ENCODE measurements at regions not wholly inside any gene's neighbourhood (a gene's known extent, or its start where the extent isn't known, plus 50 kb on each side); places are given as distances from the start of the nearest gene placed in this dataset.
A peak's percentile ranks its signal among the peaks of the same experiment; 100 is the strongest.

DNA sequence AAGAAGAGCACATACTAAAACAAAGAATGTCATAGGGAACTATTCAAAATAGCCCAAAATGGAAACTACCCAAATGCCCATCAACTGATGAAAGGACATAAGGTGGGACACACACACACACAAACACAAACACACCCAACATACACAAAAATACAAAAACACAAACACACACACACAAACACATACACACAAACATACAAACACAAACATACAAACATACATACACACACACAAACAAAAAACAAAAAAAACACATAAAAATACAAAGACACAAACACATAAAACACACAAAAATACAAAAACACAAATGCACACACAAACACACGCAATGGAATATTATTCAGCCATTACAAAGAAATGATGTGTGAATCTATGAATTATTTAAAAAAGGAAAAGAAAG lies 203.6 kb downstream of the ERMARD start:
- Mint-ChIP-seq H3K9me3 (peaks cover 5% of the 10 kb centered on the region), H3K4me3 (no peak overlapping the region), H3K27ac (no peak overlapping the region), H3K27me3 (no peaks in the 10 kb centered on the region), H3K36me3 (no peaks in the 10 kb centered on the region), H3K4me1 (ENCODE audit: unreplicated experiment) (peaks cover 15% of the 10 kb centered on the region)
- TF ChIP-seq, protein P1, sequence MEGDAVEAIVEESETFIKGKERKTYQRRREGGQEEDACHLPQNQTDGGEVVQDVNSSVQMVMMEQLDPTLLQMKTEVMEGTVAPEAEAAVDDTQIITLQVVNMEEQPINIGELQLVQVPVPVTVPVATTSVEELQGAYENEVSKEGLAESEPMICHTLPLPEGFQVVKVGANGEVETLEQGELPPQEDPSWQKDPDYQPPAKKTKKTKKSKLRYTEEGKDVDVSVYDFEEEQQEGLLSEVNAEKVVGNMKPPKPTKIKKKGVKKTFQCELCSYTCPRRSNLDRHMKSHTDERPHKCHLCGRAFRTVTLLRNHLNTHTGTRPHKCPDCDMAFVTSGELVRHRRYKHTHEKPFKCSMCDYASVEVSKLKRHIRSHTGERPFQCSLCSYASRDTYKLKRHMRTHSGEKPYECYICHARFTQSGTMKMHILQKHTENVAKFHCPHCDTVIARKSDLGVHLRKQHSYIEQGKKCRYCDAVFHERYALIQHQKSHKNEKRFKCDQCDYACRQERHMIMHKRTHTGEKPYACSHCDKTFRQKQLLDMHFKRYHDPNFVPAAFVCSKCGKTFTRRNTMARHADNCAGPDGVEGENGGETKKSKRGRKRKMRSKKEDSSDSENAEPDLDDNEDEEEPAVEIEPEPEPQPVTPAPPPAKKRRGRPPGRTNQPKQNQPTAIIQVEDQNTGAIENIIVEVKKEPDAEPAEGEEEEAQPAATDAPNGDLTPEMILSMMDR (conservative IDR thresholded peaks at IDR 0.05): no peak
- no peak for DNase-seq (ENCODE audit: extremely low spot score, unreplicated experiment)

DNA sequence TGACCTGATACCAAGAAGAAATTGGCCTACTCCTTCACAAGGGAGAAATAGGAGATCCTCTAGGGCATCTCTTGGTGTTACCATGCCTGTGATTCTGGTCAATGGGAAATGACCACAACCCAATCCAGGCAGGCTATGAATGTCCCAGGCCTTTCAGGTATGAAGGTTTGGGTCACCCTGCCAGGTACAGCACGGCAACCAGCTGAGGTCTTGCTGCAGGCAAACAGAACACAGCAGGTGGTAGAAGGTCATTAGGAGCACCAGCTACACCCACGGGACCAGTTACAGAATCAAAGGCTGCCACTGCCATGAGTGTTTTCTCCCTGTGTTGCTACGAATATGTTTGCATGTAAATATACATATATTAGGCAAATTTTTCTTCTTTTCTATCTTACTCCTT lies 202.3 kb downstream of the ERMARD start:
- Mint-ChIP-seq H3K27me3 (no peaks in the 10 kb centered on the region), H3K27ac (no peak overlapping the region), H3K4me3 (no peak overlapping the region), H3K36me3 (no peaks in the 10 kb centered on the region), H3K4me1 (ENCODE audit: unreplicated experiment) (peaks cover 10% of the 10 kb centered on the region), H3K9me3 (peaks cover 5% of the 10 kb centered on the region)
- TF ChIP-seq, protein P1 (conservative IDR thresholded peaks at IDR 0.05): no peak
- DNase-seq (ENCODE audit: extremely low spot score, unreplicated experiment): peak; percentile 47

DNA sequence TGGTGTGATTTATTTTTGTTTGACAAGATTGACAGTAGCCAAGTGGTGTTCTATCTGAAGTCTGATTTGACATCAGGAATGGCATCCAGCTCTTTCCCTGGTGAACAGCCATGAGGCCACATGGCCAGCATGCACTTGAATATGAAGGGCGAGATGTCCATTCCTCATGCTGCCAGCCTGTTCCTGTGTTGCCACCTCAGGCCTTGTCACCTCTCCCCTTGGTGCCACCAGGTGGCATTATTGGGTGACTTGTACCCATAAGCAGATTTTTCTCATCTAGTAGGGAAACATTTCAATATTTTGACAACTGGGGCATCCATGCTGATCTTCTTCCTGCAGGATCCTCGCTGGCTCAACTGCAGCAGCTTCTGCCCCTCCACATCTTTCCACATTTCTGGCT lies 199.1 kb downstream of the ERMARD start:
- no peak overlapping the region for H3K4me3 Mint-ChIP-seq

DNA sequence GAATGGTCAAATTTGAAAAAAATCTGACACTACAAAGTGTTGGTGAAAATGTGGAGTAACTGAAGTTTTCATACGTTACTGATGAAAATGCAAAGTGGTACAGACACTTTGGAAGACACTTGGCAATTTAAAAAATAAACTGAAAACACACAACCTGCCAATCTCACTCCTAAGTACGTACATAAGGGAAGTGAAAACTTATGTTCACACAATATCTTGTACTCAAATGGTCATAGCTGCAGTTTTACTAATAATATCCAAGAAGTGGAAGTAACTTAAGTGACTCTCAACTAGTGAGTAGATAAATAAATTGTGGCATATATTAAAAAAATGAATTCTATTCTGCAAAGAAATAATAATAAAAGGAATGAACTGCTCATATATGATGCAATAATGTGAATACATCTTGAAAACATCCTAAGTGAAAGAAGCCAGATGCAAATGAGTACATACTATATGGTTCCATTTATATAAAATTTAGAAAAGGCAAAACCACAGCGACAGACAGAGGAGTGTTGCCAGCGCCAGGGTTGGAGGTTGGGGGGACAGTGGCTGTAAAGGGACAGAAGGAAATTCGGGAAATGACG lies 198.2 kb downstream of the ERMARD start:
- no peak for DNase-seq (ENCODE audit: extremely low spot score, unreplicated experiment)

More for the DNA sequence above, 199.1 kb downstream of the ERMARD start:
- peaks cover 5% of the 10 kb centered on the region for H3K9me3 Mint-ChIP-seq
- H3K27ac Mint-ChIP-seq: no peak overlapping the region
- no peaks in the 10 kb centered on the region for H3K27me3 Mint-ChIP-seq
- H3K36me3 Mint-ChIP-seq: no peaks in the 10 kb centered on the region
- TF ChIP-seq, protein P1 (conservative IDR thresholded peaks at IDR 0.05): peak; percentile 25
- DNase-seq (ENCODE audit: extremely low spot score, unreplicated experiment): no peak
- peaks cover 2% of the 10 kb centered on the region for H3K4me1 Mint-ChIP-seq (ENCODE audit: unreplicated experiment)

DNA sequence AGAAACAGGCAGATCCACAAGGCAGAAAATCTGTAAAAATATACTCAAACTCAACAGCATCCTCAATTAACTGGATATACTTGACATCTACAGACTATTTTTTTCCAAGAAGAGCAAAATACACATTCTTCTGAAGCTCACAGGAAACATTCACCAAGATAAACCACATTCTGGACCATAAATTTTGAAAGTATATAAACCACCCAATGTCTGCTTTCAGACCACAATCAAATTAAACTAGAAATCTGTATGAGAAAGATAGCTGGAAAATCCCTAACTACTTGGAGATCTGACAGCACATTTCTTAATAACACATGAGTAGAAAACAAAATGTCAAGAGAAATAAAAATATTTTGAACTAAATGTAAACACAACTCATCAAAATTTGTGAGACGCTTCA lies 195.5 kb downstream of the ERMARD start:
- DNase-seq (ENCODE audit: extremely low spot score, unreplicated experiment): no peak
- H3K4me1 Mint-ChIP-seq (ENCODE audit: unreplicated experiment): no peaks in the 10 kb centered on the region
- H3K27me3 Mint-ChIP-seq: peaks cover 4% of the 10 kb centered on the region
- TF ChIP-seq, protein P1 (conservative IDR thresholded peaks at IDR 0.05): no peak
- H3K27ac Mint-ChIP-seq: no peak overlapping the region
- no peak overlapping the region for H3K4me3 Mint-ChIP-seq
- no peaks in the 10 kb centered on the region for H3K36me3 Mint-ChIP-seq
- peaks cover 13% of the 10 kb centered on the region for H3K9me3 Mint-ChIP-seq

More for the DNA sequence above, 198.2 kb downstream of the ERMARD start:
- Mint-ChIP-seq H3K9me3 (peaks cover 5% of the 10 kb centered on the region), H3K4me1 (ENCODE audit: unreplicated experiment) (no peaks in the 10 kb centered on the region), H3K36me3 (no peaks in the 10 kb centered on the region), H3K27ac (no peak overlapping the region), H3K4me3 (no peak overlapping the region), H3K27me3 (no peaks in the 10 kb centered on the region)
- TF ChIP-seq, protein P1 (conservative IDR thresholded peaks at IDR 0.05): no peak

DNA sequence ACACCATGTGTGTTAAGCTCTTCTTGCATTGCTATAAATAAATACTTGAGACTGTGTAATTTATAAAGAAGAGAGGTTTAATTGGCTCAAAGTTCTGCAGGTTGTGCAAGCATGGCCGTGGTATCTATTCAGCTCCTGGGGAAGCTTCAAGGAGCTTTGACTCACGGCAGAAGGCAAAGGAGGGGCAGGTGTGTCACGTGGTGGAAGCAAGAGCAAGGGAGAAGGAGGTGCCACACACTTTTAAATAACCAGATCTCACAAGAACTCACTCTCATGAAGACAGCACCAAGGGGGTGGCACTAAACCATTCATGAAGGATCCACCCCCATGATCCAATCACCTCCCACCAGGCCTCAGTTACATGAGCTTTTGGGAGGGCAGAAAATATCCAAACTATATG lies 193.7 kb downstream of the ERMARD start:
- no peaks in the 10 kb centered on the region for H3K36me3 Mint-ChIP-seq
- H3K4me3 Mint-ChIP-seq: no peak overlapping the region
- H3K27ac Mint-ChIP-seq: no peak overlapping the region
- peaks cover 4% of the 10 kb centered on the region for H3K4me1 Mint-ChIP-seq (ENCODE audit: unreplicated experiment)
- no peak for DNase-seq (ENCODE audit: extremely low spot score, unreplicated experiment)
- H3K27me3 Mint-ChIP-seq: peaks cover 12% of the 10 kb centered on the region
- TF ChIP-seq, protein P1 (conservative IDR thresholded peaks at IDR 0.05): no peak
- H3K9me3 Mint-ChIP-seq: peaks cover 13% of the 10 kb centered on the region

All from type B pancreatic cell (in vitro differentiated cells).